ENCODE measurements at regions not wholly inside any gene's neighbourhood (a gene's known extent, or its start where the extent isn't known, plus 50 kb on each side); places are given as distances from the start of the nearest gene placed in this dataset.

DNA sequence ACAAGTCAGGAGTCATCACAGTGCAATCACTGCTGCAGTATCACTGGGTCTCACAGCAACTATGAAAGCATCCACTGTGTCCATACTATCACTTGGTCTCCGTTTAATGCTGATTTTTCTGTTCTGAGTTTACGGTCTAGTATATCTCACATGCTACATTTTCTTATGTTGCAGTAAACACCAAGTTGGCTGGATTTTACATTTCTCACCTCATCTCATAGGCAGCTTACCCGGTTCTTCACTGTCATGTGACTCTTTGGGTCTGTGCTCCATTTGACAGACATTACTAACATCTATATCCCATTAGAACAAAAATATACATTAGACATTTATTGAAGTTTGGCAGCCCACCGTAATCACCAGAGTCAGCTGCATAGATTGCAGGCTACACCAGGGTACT lies 115.7 kb upstream of the PRMT8 start:
- TF ChIP-seq, protein P1, sequence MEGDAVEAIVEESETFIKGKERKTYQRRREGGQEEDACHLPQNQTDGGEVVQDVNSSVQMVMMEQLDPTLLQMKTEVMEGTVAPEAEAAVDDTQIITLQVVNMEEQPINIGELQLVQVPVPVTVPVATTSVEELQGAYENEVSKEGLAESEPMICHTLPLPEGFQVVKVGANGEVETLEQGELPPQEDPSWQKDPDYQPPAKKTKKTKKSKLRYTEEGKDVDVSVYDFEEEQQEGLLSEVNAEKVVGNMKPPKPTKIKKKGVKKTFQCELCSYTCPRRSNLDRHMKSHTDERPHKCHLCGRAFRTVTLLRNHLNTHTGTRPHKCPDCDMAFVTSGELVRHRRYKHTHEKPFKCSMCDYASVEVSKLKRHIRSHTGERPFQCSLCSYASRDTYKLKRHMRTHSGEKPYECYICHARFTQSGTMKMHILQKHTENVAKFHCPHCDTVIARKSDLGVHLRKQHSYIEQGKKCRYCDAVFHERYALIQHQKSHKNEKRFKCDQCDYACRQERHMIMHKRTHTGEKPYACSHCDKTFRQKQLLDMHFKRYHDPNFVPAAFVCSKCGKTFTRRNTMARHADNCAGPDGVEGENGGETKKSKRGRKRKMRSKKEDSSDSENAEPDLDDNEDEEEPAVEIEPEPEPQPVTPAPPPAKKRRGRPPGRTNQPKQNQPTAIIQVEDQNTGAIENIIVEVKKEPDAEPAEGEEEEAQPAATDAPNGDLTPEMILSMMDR (IDR thresholded peaks at IDR 0.05; ENCODE audit: insufficient read depth, low read length, poor library complexity, severe bottlenecking) = no peak
- Histone ChIP-seq H3K36me3 (ENCODE audit: control insufficient read depth, insufficient read depth, low read length) (no peaks in the 10 kb centered on the region), H3K4me3 (ENCODE audit: low read depth, low read length) (no peak overlapping the region), H3K27me3 (ENCODE audit: control insufficient read depth, insufficient read depth, low read length) (peaks cover 3% of the 10 kb centered on the region)
- DNase-seq (ENCODE audit: low read depth) = no peak

DNA sequence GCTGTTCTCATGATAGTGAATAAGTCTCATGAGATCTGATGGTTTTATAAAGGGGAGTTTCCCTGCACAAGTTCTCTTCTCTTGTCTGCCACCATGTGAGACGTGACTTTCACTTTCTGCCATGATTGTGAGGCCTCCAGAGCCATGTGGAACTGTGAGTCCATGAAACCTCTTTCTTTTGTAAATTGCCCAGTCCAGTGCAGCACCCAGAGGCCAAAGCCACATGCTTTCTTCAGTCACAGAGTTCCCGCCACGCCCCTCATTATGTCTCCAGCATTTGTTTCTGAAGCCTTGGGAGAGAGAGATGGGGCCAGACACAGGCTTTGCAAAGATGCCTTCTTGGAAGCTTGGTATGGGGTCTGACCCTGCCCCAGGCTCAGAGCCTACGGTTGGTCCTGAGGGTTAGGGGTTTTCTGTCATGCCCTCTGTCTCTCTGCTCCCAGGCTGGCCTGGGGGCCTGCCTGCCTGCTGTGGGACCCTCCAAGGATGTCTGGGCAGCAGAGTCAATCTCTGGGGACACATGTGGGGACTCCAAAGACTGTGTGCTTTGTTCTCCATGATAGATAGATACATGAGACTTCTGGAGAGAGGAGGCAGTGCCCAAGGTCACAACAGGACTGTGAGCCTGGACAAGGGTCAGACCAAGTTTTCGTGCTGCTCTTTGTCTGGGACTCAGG lies 114.1 kb upstream of the PRMT8 start:
- no peak overlapping the region for H3K4me3 ChIP-seq (ENCODE audit: low read depth, low read length)
- no peaks in the 10 kb centered on the region for H3K36me3 ChIP-seq (ENCODE audit: control insufficient read depth, insufficient read depth, low read length)
- TF ChIP-seq, protein P1 (IDR thresholded peaks at IDR 0.05; ENCODE audit: insufficient read depth, low read length, poor library complexity, severe bottlenecking) = no peak
- H3K27me3 ChIP-seq (ENCODE audit: control insufficient read depth, insufficient read depth, low read length) = peaks cover 3% of the 10 kb centered on the region
- no peak for DNase-seq (ENCODE audit: low read depth)

DNA sequence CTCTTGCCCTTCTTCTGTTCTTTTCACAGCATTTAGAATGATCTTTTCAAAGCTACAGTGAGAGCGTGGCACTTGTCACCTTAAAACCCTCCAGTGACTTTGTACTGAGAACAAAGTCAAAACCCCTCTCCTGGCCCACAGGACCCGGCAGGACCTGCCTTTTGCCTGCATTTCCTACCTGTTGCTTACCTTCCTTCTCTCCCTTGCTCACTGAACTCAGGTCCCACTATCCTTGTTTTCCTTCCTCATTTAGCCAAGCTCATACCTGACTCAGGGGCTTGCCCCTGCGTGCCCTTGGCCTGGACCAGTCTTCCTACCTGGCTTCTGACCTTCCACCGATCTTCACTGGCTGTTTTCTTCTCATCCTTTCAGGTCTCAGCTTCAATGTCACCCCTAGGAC lies 112.3 kb upstream of the PRMT8 start:
- TF ChIP-seq, protein P1 (IDR thresholded peaks at IDR 0.05; ENCODE audit: insufficient read depth, low read length, poor library complexity, severe bottlenecking) = no peak
- Histone ChIP-seq H3K36me3 (ENCODE audit: control insufficient read depth, insufficient read depth, low read length) (no peaks in the 10 kb centered on the region), H3K4me3 (ENCODE audit: low read depth, low read length) (no peak overlapping the region), H3K27me3 (ENCODE audit: control insufficient read depth, insufficient read depth, low read length) (no peaks in the 10 kb centered on the region)
- no peak for DNase-seq (ENCODE audit: low read depth)

DNA sequence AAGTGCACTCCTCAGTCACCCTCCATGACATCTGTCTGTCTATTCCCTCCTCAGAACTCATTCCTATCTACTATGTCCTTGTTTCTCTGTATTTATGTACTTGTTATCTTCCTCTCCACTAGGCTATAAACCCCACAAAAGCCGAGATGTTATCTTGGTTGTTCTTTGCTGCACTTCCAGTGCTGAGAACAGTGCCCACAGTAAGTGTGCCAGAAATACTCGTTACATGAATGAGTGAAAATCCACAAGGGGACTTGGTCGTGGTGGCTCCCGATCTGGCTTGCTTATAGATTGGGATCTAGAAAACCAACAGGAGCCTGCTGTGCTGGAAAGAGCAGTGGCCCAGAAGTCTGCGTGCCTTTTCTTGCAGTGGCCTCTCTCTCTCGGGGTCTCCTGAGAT lies 111.9 kb upstream of the PRMT8 start:
- H3K4me3 ChIP-seq (ENCODE audit: low read depth, low read length) = no peak overlapping the region
- DNase-seq (ENCODE audit: low read depth) = no peak
- no peaks in the 10 kb centered on the region for H3K27me3 ChIP-seq (ENCODE audit: control insufficient read depth, insufficient read depth, low read length)
- TF ChIP-seq, protein P1 (IDR thresholded peaks at IDR 0.05; ENCODE audit: insufficient read depth, low read length, poor library complexity, severe bottlenecking) = no peak
- no peaks in the 10 kb centered on the region for H3K36me3 ChIP-seq (ENCODE audit: control insufficient read depth, insufficient read depth, low read length)

DNA sequence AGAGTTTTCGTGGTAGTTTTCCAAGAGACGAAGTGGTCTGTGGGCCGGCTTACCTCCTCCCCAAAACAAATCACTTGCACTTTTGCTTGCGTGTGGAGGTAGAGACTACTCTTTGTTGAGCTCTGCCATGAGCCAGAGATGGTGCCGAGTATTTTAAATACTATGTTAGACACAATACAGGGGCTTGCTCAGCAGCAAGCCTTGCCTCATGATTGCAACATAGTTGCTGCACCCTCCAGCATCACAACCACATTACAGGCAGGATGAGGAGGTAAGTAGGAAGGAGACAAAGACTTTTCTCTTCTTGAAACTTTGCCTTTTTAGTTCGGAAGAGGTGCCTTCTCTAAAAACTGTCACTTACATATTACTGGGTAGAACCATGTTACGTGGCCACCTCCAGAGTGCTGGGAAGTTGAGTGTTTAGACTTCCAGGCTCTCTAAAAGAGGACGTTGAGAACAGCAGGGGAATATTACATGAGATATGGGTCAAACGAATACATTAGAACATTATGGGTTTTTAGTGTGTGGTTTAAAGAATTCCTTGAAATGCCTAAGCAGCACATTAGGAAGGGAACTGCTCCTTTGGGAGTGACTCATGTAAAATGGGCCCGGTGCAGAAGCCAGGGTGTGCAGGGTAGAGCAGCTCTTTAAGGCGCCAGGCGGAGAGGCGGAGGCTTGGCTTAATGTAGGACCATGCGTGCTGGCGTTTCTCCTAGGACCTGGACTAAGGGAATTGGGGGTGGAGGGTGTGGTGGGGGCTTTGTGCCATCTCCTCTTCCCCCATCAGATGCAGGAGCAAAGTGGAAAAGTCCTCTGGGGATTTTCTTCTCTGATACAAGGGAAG lies 110.6 kb upstream of the PRMT8 start:
- no peak for DNase-seq (ENCODE audit: low read depth)
- Histone ChIP-seq H3K36me3 (ENCODE audit: control insufficient read depth, insufficient read depth, low read length) (no peaks in the 10 kb centered on the region), H3K27me3 (ENCODE audit: control insufficient read depth, insufficient read depth, low read length) (no peaks in the 10 kb centered on the region), H3K4me3 (ENCODE audit: low read depth, low read length) (no peak overlapping the region)
- TF ChIP-seq, protein P1 (IDR thresholded peaks at IDR 0.05; ENCODE audit: insufficient read depth, low read length, poor library complexity, severe bottlenecking) = no peak

Data from kidney epithelial cell (primary cell).